Psoas muscle (tissue), 7 donors: ENCODE measurements at regions not wholly inside any gene's neighbourhood (a gene's known extent, or its start where the extent isn't known, plus 50 kb on each side); places are given as distances from the start of the nearest gene placed in this dataset.

Experiments used
- ATAC-seq, 4 donors: fragments of 200-7000 bp; cut with Tn5 transposase; one replicate each; pipeline ENCODE4 v1.9.1; 2020; ENCODE audit warnings: moderate library complexity in 3 of 4, mild to moderate bottlenecking in 2 of 4
- DNase-seq, 2 donors: peaks; one replicate each; pipeline ENCODE4 v3.0.0-alpha.2; 2020
- H3K27ac ChIP-seq: fragments of 200-600 bp; one replicate; pipeline ENCODE4 v1.8.0; 2022
- H3K27me3 ChIP-seq, 3 donors: fragments of 200-600 bp in 1 of 3; one replicate each; pipeline versions ENCODE4 v1.6.1 to v1.8.0; 2013 to 2022; ENCODE audit warnings: low read length in 2 of 3, mild to moderate bottlenecking in 2 of 3, moderate library complexity in 1 of 3; ENCODE audit not compliant: insufficient read depth in 3 of 3
- H3K36me3 ChIP-seq, 2 donors: fragments of 200-600 bp in 1 of 2; one replicate each; pipeline versions ENCODE4 v1.6.1 to v1.8.0; 2013 to 2022; ENCODE audit warnings: low read depth in 1 of 2, mild to moderate bottlenecking in 1 of 2, moderate library complexity in 1 of 2; ENCODE audit not compliant: insufficient read depth in 1 of 2
- H3K4me1 ChIP-seq: fragments of 200-600 bp; one replicate; pipeline ENCODE4 v1.8.0; 2022
- H3K4me3 ChIP-seq: fragments of 200-600 bp; one replicate; pipeline ENCODE4 v1.8.0; 2022; ENCODE audit warnings: mild to moderate bottlenecking
- H3K9me3 ChIP-seq: fragments of 200-600 bp; one replicate; pipeline ENCODE4 v1.8.0; 2022
- WGBS, 3 donors: extraction: QIAGEN DNeasy Blood & Tissue Kit; methylation state at CpG; one replicate each; pipeline versions ENCODE4 v1.1.6 to v1.1.7; 2013; 5-methylcytosine and 5-hydroxymethylcytosine counted together
- intact Hi-C, 2 donors: fragments of 100-400 bp; cut with DNase I; formaldehyde crosslinking; loops; one replicate each; pipeline versions ENCODE4 v1.11.0 to v1.14.2; 2022
- TF ChIP-seq, protein P1 (sequence below): fragments of 200-600 bp; IDR thresholded peaks from one replicate; pipeline ENCODE4 v1.8.0; 2022; ENCODE audit warnings: antibody characterized with exemption
- donor health status: healthy with polysubstance abuse.
- donor health status: DM: no; HTN: no; CAD: no; lungs with moderate emphysema.
- donor health status: Bipolar disorder and iron deficiency.
- donor health status: healthy.
- donor health status: DM: yes; HTN: yes; CAD: no.
- donor health status: DM: no; HTN: no; CAD: no.
- donor health status: DM: yes; HTN: yes; CAD: no.

DNA sequence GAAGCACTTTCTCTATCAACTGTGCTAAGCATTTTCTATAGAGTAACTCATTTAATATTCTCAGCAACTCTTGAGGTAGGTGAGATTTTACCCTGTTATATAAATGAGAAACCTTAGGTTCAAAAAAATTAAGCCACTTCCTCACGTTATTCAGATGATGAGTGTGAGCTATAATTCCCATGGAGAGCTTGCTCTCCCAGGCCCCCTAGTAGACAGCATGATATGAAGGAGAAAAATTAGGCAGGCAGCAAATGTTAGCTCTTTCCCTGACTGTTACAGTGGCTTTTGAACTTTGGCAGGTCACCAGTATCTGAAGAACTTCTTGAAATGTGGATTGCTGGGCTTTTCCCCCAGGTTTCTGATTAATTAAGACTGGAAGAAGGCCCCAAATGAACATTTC lies 753.1 kb downstream of the NCAM2 start:
- no peaks in the 10 kb centered on the region for H3K27me3 ChIP-seq

DNA sequence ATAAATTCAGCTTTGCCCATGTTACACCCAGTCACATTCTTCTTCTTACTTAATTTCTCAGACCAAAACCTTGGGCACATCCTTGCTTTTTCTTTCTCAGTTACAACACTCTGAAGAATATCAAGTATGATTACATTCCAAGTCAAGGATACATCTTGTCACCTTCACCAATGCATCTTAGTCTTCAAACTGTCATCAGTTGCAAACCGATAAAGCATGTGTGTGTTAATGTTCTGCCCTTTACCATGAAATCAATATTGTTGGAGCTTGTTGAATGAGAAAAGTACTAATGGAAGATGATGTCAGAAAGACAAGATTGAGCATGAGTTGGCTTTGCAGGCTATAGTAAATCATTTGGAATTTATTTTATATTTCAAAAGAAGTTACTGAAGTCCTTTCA lies 764.6 kb downstream of the NCAM2 start:
- intact Hi-C loops = no loop called here
- TF ChIP-seq, protein P1, sequence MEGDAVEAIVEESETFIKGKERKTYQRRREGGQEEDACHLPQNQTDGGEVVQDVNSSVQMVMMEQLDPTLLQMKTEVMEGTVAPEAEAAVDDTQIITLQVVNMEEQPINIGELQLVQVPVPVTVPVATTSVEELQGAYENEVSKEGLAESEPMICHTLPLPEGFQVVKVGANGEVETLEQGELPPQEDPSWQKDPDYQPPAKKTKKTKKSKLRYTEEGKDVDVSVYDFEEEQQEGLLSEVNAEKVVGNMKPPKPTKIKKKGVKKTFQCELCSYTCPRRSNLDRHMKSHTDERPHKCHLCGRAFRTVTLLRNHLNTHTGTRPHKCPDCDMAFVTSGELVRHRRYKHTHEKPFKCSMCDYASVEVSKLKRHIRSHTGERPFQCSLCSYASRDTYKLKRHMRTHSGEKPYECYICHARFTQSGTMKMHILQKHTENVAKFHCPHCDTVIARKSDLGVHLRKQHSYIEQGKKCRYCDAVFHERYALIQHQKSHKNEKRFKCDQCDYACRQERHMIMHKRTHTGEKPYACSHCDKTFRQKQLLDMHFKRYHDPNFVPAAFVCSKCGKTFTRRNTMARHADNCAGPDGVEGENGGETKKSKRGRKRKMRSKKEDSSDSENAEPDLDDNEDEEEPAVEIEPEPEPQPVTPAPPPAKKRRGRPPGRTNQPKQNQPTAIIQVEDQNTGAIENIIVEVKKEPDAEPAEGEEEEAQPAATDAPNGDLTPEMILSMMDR = no peak
- Histone ChIP-seq H3K36me3 (no peaks in the 10 kb centered on the region), H3K27ac (no peak overlapping the region), H3K27me3 (no peaks in the 10 kb centered on the region), H3K4me1 (no peaks in the 10 kb centered on the region), H3K9me3 (no peaks in the 10 kb centered on the region), H3K4me3 (no peak overlapping the region)
- WGBS, 3 donors = 31 to 83% (median 79%) methylated on average over 1 of the region's 1 CpG
- ATAC-seq = no peak
- DNase-seq = no peak

More for the DNA sequence above, 753.1 kb downstream of the NCAM2 start:
- H3K4me3 ChIP-seq = no peak overlapping the region
- H3K4me1 ChIP-seq = no peaks in the 10 kb centered on the region
- WGBS, 3 donors = 55 to 61% (median 59%) methylated on average over 1 of the region's 1 CpG
- no peaks in the 10 kb centered on the region for H3K9me3 ChIP-seq
- H3K27ac ChIP-seq = no peak overlapping the region
- ATAC-seq (no peak), DNase-seq (no peak)
- H3K36me3 ChIP-seq = no peaks in the 10 kb centered on the region
- intact Hi-C loops = no loop called here
- TF ChIP-seq, protein P1 = no peak

DNA sequence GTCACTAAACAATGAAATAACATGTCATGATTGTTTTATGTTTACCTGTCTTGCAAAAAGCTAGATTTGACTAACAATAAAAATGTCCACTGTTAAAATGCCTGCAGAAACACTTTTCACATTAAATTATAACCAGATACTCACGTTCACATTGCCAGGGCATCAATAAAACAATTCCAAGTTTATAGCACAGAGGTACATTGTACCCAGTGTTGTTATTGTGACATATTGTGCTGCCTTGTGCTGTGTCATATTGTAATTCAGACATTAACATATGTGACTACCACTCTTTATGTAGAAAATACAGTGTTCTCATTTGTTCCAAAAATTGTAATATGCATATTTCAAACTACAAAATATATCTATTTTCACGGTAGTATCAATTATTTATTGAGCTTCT lies 766.1 kb downstream of the NCAM2 start:
- Histone ChIP-seq H3K27ac (no peak overlapping the region), H3K36me3 (no peaks in the 10 kb centered on the region), H3K4me1 (no peaks in the 10 kb centered on the region), H3K27me3 (no peaks in the 10 kb centered on the region), H3K4me3 (no peak overlapping the region), H3K9me3 (no peaks in the 10 kb centered on the region)
- intact Hi-C loops = no loop called here
- DNase-seq (no peak), ATAC-seq (no peak)
- TF ChIP-seq, protein P1 = no peak
- 63 to 85% (median 77%) methylated on average over 2 of the region's 2 CpGs for WGBS, 3 donors

DNA sequence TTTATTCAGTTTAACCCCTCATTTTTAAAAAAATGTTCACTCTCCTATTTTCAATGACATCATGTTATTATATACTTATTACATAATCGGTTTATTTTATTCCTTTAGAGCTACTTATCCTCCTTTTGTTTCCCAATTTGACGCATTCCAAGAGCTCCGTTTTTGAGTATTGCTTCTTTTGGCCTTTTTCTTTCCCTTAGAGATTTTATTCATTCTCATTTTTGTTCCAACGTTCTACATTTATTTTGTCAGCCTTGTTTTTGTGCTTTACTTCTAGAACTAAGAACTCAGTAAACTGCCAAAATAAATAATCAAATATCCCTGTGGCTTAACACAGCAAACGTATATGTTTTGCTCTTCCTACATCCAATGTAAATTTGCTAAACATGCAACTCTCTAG lies 769.1 kb downstream of the NCAM2 start:
- intact Hi-C loops = no loop called here
- TF ChIP-seq, protein P1 = no peak
- Histone ChIP-seq H3K4me1 (no peaks in the 10 kb centered on the region), H3K36me3 (no peaks in the 10 kb centered on the region), H3K27me3 (no peaks in the 10 kb centered on the region), H3K4me3 (no peak overlapping the region), H3K9me3 (no peaks in the 10 kb centered on the region), H3K27ac (no peak overlapping the region)
- ATAC-seq = no peak
- DNase-seq = no peak
- WGBS, 3 donors = 59 to 66% (median 60%) methylated on average over 5 of the region's 5 CpGs

DNA sequence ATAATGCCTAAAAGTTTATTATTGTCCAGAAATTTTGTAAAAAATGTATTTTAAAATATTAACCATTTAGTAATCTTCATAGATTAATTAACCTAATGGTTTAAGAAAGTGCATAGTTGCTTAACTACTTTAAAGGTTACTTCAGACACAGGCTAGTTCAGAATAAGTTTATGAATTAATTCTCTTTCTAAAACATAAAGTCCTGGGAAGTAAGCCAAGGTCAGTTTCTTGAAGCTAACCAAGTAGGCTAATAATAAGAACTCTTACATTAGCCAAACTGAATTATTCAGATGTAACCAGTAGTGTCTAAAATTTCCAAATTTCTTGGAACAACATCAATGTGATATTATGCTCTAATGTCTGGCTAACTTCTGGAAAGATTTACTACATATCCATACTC lies 790.4 kb downstream of the NCAM2 start:
- H3K27me3 ChIP-seq = no peaks in the 10 kb centered on the region
- no peaks in the 10 kb centered on the region for H3K36me3 ChIP-seq
- H3K4me1 ChIP-seq = no peaks in the 10 kb centered on the region
- no peaks in the 10 kb centered on the region for H3K9me3 ChIP-seq
- H3K4me3 ChIP-seq = no peak overlapping the region
- DNase-seq (no peak), ATAC-seq (no peak)
- no peak overlapping the region for H3K27ac ChIP-seq
- TF ChIP-seq, protein P1 = no peak
- intact Hi-C loops = no loop called here
